HS-5 (cell line): ENCODE measurements at regions not wholly inside any gene's neighbourhood (a gene's known extent, or its start where the extent isn't known, plus 50 kb on each side); places are given as distances from the start of the nearest gene placed in this dataset.

Source experiments
- DNase-seq: peaks from one replicate; pipeline ENCODE4 v3.0.0-alpha.2; 2012; ENCODE audit warnings: low read depth

DNA sequence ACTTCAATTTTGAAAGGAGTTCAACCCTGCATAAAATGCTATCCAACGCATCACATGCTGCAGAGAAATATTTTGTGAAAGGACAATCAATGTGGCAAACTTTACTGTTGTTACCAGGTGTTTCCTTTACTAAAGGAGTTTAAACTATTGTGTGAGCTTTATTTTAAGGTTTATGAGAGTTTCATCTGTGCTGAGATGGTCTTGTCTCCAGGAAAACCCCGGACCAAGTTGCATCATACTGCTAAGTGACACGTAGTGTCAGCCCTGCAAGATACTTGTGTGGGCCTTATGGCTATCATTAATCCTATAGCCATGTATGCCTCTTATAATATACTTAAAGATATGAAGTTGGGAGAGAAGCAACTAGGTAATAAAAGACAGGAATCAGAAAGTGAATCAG is 94.5 kb upstream of the EPHA6 start:
- no peak for DNase-seq

DNA sequence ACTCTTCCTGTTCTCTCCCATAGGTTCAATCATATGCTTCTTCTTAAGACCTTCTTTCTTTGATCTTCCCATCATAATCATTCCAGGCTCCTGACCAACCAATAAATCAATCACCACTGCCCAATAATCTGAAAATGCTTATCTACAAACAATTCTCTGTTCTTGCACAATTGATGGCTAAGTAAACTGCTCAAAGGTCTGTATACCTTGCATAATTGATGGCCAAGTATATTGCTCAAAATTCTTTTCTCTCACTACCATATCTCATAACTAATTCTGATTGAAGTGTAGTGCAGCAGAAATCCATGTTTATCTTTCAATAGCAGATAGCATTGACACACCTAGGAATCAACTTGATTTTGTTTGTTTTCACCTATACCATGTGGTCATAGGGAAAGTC is 83.4 kb upstream of the EPHA6 start:
- DNase-seq = no peak

DNA sequence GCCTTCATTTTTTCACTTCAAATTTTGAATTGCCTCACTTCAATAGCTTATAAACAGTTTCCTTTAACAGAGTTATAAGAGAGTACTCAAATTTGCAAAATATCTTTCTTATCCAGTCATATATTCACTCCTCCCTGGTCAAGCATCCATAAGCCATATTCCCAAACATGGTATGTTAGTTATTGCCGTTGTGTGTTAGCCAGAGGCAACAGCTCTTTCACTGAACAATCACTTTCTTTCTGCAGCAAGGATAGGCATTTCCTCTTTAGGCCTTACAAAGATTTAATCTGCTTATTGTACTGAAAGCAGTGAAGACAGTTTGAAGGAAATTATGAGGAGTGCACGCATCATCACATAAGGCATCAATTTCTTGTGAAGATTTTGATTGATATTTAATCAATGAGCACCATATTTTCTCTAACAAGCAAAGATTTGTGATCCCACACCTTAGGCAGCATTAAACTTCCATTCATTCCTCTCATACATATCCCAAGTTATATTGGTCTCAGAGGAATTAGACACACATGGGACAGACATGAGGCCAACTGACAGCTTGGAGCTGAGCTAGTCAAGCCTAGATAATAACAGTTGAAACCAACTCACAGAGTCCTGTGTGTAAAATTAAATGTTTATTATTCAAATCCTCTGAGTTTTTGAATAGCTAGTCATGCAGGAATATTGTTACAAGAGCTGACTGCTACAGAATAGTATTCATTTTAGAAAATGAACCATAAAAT is 80.0 kb upstream of the EPHA6 start:
- DNase-seq = no peak

DNA sequence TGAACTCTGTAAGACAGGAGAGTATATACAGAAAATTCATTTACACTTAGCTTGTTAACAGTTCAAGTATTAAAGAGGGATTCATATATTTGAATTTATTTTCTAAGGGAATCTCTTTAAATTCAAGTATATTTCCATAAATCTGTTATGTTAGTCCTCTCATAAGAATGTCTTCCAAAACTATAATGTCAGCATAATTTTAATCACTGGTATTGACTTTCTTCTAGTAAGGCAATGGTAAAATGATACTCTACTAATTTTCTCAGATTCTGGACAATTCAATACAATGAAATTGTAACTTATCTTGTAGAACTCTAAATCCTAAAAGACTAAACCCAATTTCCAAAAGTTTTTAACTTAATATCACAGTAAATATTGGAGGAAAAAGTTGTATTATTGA is 66.3 kb upstream of the EPHA6 start:
- DNase-seq = no peak

DNA sequence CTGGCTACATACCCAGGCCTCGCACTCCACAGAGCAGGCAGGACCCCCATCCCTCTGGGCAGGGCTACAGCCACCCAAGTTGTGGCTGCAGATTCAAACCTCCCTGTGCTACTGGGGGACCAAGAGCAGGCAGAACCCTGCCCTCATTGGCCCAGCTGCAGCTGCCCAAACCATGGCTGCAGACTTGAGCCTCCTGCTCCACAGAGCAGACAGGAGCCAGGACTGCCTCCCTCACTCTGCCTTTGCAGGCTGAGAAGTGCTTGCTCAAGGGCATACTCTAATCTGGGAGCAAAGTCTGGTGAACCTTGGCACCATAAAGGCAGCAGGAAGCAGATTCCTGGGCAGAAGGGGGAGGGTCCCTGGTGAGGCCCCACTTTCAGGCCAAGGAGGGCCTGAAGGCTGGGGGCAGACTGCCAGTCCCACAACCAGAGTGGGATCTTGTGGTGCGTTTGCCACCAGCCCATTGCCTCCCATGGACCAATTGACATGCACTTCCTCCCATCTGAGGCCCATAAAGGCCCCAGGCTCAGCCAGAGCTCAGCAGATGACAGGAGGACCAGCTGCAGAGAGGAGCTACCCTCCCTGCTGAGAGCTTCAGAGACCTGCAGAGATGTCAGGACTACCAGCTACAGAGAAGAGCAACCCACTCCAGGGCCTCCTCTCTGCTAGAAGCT is 64.2 kb upstream of the EPHA6 start:
- no peak for DNase-seq

DNA sequence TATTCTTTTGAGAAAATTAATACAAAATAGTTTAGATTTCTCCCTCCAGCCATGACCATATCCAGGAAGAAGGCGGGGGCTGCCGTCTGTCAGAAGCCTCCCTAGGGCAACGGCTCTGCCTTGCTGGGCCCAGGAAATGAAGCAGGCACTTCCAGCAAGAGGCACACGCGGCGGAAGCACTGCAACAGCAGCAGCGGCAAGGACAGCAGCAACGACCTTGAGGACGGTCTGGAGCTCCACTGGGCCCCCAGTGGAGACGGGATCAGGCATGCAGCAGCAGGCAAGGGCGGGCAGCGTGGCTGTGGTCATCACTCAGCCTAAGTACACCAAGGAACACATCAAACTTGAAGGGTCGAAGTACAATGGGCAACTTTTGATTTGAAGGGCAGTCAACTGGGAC is 61.3 kb upstream of the EPHA6 start:
- DNase-seq = no peak

DNA sequence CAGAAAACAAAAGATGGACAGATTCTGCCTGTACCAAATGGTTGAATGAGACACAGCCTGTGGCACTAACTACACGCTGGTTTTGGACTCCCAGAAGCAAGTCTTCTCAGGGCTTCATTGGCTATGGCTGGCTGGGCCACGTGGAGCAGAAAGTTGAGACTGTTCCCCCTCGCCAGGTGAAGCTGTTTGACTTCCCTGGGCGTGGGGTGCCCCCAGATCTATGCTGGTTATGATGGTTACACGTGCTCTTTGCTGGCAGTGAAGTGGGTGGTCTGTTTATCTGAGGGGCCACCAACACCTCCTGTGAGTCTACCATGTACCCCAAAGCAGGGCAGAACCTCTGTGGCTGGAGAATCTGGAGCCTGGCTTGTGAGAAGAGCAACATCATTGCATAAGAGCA is 60.3 kb upstream of the EPHA6 start:
- no peak for DNase-seq

DNA sequence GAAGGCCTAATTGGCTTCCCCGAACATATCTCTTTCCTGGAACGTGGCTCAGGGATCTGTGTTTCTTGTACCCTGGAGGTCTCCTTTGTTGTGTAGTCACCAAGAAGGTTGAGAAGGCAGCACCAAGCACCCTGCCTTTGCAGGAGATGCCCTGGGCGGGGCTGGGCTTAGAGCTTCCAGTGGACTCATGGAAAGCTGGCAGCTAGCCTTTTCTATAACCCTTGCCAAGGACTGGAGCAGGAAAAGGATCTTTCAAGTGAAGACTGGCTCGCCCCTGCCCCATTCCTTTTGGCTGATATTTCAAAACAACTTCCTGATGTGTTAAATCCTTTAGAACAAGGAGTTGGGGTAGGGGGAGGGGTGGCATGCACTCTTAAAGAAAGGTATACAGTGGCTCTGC is 58.9 kb upstream of the EPHA6 start:
- DNase-seq = no peak

DNA sequence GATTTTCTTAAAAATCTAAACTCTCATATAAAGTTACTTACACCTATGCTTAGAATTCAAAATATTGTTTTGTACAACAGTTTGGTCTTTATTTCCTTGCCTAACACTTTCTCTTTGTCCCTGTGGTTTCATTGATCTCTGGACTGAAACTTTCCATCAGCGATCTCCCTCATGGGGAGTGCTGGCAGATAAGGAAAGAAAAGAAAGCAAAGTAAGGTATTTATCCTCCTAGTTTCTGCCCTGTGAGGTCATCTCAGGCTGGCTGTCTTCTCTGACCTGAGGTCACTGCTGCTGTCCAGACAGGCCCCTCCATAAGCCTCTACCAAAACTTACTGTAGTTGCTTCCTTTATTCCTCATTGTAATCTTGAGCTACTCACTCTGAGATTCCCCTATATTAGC is 57.9 kb upstream of the EPHA6 start:
- DNase-seq = no peak

DNA sequence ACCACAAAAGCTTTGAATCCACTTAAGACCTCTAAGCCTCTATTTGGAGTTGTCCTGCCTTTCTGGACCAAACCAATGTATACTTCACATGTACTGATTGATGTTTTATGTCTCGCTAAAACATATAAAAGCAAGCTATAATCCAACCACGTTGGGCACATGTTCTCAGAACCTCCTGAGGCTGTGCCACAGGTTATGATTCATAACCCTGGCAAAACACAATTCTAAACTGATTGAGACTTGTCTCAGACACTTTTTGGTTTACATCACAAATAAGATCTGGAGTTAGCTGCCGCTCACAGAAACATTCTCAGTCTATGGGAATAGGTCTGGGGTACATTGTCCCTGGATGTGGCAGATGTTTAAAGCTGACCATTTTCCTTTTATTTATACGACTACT is 53.4 kb upstream of the EPHA6 start:
- no peak for DNase-seq
